ENCODE measurements at regions not wholly inside any gene's neighbourhood (a gene's known extent, or its start where the extent isn't known, plus 50 kb on each side); places are given as distances from the start of the nearest gene placed in this dataset.

DNA sequence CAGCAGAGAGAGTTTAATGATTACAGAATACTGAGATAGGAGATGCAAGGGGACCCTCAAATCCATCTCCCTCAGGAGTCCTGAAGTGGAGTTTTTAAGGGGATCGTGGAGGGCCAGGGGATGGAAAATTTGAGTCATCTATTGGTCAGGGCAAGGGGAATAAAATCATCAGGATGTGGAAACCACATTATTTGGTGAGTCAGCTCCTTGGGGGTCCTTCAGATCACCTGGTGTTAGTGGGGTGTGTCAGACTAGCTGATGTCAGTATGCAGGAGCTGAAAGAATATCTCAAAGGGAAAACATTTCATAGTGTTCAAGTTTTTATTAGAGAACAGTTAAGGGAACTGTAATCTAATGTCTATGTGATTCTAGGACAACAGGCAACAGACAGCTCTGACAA, 183.0 kb upstream of the FTMT start:
- DNase-seq (ENCODE audit: low spot score) = no peak
- intact Hi-C loops (cut with DNase I) = no loop called here

DNA sequence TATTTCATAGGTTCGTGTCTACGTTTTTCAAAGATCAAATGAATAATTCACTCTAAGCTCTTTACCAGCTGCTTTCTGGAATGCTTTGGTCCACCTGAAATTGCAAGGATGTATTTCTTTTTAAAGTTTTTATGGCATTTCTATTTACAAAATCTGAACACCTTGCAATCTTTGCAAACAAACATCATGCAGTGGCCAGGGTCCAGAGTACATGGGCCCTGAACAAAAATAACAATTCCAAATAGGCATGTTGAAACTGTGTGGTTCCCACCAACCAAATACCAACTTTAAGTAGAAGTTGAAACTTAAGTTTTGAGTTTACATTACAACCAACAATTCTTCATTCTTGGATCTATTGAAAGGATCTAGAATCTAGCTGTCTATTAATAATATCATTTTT, 180.1 kb upstream of the FTMT start:
- intact Hi-C loops (cut with DNase I) = no loop called here
- no peak for DNase-seq (ENCODE audit: low spot score)

DNA sequence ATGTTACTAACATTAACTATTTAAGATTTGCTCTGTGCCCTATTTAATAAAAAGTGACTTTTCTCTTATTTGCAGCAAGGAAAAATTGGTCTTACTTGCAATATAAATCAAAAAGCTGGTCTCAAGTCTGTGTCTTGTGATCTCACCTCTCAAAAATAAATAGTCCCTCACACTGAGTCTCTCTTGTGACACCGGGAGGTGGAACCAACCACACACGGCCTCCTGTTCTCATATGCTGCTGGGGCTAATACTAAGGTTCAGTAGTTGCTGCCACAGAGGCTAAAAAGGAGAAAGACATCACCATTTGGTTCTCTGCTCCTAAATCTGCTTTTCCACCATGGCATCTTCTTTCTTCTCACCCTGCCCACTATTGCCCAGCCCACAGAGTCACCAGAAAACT, 175.8 kb upstream of the FTMT start:
- intact Hi-C loops (cut with DNase I) = no loop called here
- no peak for DNase-seq (ENCODE audit: low spot score)

DNA sequence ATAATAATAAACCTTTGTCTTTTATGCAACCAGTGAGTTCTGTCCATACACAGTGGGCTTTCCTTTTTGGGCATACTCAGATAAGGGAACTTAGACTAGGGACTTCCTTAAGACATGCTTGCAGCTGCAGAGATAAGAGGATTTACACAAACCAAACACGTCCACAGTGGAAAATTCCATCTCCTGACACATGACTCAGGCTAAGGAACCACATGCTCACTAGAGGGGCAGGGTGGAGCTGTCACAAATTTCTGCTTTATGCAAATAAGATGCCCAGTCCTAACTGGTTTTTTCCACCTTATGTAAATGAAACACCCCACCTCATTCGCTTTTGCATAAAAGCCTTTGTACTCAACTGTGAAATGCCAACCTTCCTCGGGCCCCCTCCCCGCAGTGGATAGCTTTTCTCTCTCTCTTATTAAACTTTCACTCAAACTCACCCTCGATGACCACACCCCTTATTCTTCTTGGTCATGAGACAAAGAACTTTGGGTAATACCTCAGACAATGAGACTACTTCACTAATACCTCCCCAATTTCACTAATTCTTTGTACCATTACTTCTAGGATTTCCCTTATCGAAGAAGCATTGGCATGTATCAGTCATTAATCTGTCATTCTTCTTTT, 170.3 kb upstream of the FTMT start:
- DNase-seq (ENCODE audit: low spot score) = no peak
- intact Hi-C loops (cut with DNase I) = loop anchor here in 1 of 2 donors (5.0 kb wide), 1 partner anchor 1051 kb away; no protein-coding TSS in a partner anchor

DNA sequence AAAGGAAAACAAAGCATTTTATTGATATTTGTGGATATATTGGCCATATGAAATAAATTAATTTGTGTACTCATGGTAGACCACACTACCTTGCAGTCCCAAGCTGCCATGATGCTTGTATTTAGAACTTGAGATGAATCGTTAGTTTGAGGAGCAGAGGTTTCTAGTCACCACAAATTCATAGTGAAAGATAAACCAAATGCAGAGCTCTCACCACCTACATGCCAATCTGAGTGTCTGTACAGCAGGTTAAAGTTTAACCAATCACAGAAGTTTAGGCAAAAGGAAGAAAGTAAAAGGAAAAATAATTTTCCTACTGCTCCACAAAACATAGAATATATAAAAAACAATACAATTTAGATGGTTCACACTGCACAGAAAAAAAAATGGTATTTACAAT, 163.6 kb upstream of the FTMT start:
- intact Hi-C loops (cut with DNase I) = no loop called here
- no peak for DNase-seq (ENCODE audit: low spot score)

DNA sequence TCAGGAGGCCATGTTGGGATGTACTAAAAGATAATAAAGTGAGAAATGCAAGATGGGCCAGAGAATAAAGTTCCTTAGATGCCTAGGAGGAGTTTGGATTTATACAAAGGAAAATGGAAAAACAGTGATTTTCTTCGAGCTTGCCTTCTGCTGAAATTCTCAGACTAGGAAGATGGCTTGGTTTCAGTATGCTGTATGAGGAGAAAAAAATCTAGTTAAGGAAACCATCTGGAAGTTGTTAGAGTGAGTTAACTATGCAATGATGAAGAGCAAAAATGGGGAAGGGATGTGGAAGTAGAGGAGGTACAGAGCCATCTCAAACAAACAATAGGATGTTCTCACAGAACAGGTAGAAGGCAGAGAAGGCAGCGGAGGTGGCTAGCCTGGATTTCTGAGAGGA, 162.9 kb upstream of the FTMT start:
- no peak for DNase-seq (ENCODE audit: low spot score)
- intact Hi-C loops (cut with DNase I) = no loop called here

DNA sequence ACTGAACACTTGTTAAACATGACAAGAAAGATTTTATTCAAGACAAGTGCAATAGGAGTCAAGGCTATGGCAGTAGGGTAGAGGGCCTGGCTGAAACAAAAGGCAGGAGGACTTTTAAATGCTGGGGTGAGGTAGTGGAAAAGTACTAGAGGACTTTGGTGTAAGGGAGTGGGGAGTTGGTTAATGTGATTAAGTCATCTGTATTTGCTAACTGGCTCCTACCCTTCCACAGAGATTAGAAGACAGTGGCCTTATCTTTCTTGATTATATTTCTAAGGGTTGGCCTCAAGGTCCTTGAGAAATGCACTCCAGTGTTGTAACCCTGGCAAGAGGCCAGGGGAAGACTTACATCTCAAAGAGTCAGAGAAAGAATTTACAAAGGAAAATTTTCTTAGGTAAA, 160.2 kb upstream of the FTMT start:
- intact Hi-C loops (cut with DNase I) = no loop called here
- no peak for DNase-seq (ENCODE audit: low spot score)

DNA sequence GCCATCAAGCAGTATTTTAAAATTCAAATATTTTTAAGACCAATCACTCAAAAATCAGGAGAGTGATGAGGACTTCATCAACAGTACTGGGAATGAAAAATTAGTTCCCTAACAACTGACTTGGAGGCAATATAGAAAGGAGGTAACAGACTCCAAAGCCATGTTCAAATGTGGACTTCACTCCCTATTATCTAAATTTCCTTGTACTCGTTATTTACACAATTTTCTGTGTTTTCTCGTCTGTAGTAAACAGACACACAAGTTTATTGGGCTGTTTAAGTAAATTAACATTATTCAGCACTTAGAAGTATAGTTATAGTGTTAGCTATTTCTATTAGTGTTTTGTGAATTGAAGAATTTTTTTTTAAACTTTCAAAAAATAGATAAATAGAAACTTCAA, 159.5 kb upstream of the FTMT start:
- intact Hi-C loops (cut with DNase I) = no loop called here
- no peak for DNase-seq (ENCODE audit: low spot score)

DNA sequence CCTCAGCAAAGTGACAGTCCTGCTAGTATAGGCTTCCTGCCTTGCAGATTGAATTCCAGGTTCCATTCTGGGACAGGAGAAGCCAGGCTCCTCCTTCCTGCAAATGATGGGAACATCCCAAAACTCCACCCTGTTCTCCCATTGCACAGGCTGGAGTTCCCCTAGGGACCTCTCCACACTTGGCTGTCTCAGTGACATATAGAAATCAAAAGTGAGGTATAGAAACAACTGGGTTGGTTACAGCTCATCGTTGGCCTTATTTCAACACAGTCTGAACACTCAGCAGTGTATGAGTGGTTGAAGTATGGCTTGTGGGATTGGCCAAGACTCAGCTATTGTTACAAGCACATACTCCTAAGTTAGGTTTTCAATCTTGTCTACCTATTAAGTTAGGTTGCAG, 157.8 kb upstream of the FTMT start:
- intact Hi-C loops (cut with DNase I) = loop anchor here in 1 of 2 donors (2.0 kb wide), 1 partner anchor 17 kb away; no protein-coding TSS in a partner anchor
- DNase-seq (ENCODE audit: low spot score) = no peak

DNA sequence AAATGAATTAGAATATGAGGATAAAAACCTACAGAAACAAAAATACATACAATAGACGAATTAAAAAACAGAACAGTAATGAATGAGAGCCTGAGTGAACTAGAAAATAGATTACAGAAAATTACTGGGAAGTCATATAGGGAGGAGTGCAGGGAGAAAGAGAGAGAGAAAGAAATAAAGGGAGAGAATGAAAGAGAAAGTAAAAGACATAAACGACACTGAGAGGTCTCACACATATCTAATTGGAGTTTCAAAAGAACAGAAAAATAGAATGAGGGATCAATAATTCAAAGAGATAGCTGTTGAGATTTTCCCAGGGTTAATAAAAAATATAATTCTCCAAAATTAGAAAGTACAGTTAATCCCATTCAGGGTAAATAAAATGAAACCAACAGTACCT, 156.4 kb upstream of the FTMT start:
- intact Hi-C loops (cut with DNase I) = loop anchor here in 1 of 2 donors (2.0 kb wide), 1 partner anchor 15 kb away; no protein-coding TSS in a partner anchor
- no peak for DNase-seq (ENCODE audit: low spot score)

DNA sequence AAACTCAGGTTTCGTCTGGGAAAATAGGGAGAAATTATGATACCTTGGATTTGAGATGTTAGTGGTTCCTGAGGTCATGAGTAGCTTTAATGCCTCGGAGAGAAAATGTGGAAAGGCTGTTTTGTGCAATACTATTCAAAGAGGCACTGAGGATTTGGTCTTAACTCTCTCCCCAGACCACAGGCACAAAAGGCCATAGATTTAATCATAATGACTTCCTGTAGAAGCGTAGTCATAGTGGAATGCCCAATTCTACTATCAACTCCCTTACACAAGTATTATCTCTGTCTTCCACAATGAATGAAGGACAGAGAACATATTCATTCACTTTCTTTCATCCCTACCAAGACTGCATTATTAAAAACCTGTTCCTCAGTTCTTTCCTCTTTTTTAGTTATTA, 153.0 kb upstream of the FTMT start:
- intact Hi-C loops (cut with DNase I) = no loop called here

DNA sequence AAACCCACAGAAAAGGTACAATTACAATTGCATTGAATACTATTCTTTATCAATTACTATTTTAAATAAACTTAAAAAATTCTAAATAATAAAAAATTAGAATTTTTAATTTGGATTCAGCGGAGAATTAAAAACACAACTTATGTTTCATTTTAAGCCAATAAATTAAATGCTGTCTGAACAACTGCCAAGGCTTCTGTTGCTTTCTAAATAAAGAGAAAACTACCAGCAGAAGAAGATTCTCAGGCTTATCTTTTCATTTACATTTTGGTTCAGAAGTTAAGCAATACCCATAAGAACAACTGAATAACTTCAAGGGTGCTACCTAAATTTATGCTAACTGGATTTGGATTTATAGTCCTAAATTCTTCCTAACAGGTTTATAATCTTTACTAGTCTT, 150.0 kb upstream of the FTMT start:
- intact Hi-C loops (cut with DNase I) = no loop called here
- no peak for DNase-seq (ENCODE audit: low spot score)

More for the DNA sequence above, 153.0 kb upstream of the FTMT start:
- no peak for DNase-seq (ENCODE audit: low spot score)

DNA sequence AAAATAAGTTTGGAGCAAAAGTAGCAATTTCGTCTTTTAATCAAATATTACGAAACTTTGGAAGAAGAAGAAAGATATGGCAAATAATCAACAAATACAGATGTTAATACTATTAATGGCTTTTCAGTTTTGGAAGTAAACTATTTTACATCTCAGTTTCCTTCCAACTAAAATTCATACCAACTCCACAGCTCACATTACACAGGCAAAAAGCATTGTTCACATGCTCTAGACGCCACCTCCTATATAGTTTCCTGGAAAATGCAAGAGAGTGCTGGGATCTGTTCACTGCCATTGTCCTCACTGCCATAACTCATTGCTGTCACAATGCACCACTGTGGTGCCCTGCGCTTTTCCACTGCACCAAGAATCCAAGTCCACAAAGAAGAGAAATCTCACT, 149.0 kb upstream of the FTMT start:
- intact Hi-C loops (cut with DNase I) = no loop called here
- DNase-seq (ENCODE audit: low spot score) = no peak

DNA sequence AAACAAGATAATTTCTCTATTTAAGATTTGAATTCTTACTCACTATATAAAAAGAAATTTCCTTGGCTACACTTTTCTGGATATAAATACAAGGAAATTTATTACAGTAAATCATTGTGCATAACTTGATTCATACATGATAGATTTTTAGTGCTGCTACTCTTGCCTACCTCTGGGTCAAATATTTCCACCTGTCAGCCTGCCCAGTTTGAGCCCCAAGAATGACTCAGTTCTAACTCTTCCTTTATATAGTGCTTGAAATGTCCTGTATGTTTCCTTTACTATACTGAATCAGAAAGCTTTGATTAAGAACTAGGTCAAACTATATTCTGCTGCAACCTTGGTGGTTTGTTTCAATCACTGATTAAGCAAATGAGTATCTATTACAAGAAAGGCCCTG, 147.4 kb upstream of the FTMT start:
- DNase-seq (ENCODE audit: low spot score) = no peak
- intact Hi-C loops (cut with DNase I) = no loop called here

DNA sequence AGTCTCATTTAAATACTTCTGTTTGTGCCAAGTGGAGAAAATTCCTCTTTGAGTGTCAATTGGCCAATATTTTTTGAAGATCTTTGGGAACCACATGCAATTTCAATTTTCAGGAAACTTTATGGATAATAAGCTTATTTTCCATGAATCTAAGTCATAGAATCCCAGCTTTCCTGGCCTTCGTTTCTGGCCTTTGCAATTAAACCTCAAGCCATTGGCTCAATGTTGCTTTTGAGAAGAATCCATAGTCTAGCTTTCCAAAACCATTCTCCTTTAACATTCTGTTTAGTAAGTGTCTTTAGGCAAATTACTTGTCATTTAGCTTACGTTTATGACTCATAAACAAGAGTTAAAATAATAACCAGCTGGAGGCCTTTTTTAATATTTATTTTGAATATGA, 145.0 kb upstream of the FTMT start:
- intact Hi-C loops (cut with DNase I) = no loop called here

DNA sequence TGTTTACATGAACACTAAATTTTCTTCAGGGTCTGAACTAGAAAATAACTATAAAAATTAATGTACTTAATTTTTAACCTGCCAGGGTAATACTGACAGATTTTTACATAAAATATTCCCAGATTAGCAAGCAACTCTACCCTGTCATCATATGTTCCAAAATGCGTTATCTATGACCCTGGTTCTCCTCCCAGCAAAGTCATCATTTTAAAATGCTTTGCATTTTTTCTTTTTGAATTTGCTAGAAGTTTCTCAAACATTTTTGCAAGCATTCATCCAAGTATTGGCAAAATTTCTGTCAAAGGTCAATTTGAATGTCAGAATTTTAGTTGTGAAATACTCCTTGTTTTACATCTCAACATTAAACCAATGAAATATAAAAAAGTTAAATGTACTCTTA, 144.5 kb upstream of the FTMT start:
- intact Hi-C loops (cut with DNase I) = no loop called here
- DNase-seq (ENCODE audit: low spot score) = no peak

More for the DNA sequence above, 145.0 kb upstream of the FTMT start:
- DNase-seq (ENCODE audit: low spot score) = no peak

DNA sequence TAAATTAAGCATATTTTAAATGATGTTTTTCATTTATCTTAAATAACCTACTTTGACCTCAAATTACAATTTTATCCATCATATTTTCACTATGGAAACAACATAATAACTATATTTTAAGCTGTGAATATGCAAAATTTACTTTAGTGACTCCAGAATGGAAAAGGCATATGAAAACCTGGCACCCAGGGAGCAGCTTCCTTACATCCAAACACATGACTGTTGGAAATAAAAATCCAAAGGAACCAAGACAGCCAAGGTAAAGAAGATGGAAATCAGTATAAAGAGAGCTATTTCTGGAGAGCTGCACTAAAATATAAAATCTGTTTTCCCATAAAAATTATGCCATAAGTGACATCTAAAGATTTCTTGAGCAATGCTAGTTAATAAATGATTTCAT, 140.3 kb upstream of the FTMT start:
- DNase-seq (ENCODE audit: low spot score) = no peak
- intact Hi-C loops (cut with DNase I) = loop anchor here in 1 of 2 donors (2.0 kb wide), 1 partner anchor 17 kb away; no protein-coding TSS in a partner anchor

DNA sequence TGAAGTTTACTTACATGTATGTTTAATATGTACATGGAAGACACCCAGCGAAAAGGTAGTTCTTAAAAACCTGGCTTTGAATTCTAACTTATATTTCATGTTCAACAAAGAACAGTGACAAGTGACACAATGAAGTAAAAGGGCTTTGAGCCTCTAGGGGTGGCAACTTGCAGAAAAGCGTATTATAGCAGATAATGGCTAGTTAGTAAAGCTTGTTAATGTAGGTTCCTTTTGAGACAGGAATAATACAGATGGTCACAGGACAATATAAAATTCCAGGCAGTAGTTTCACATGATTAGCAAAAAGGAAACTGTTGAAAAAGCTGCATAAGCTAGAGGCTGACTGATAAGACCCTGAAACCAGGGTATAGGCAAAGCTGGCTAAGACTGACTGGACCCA, 132.4 kb upstream of the FTMT start:
- no peak for DNase-seq (ENCODE audit: low spot score)
- intact Hi-C loops (cut with DNase I) = no loop called here

DNA sequence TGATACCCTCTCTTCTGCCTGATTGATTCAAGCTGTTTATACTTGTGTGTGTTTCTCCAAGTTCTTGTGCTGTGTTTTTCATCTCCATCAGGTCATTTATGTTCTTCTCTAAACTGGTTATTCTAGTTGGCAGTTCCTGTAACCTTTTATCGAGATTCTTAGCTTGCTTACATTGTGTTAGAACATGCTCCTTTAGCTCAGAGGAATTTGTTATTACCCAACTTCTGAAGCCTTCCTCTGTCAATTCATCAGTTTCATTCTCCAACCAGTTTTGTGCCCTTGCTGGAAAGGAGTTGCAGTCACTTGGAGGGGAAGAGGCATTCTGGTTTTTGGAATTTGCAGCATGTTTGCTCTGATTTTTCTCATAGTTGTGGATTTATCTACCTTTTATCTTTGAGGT, 126.2 kb upstream of the FTMT start:
- no peak for DNase-seq (ENCODE audit: low spot score)
- intact Hi-C loops (cut with DNase I) = no loop called here

DNA sequence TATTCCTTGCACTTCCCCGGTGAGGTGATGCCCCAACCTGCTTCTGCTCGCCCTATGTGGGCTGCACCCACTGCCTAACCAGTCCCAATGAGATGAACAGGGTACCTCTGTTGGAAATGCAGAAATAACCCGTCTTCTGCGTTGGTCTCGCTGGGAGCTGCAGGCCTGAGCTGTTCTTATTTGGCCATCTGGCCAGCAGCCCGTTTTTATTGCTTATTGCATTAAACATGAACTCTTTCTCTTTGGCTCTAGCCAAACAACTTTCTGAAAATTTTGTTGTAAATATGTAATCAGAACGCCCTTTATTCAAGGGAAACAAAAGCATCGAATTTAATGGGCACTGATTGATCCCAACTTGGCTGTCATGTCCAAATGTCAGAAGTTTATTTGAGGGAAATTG, 124.7 kb upstream of the FTMT start:
- intact Hi-C loops (cut with DNase I) = no loop called here
- no peak for DNase-seq (ENCODE audit: low spot score)

DNA sequence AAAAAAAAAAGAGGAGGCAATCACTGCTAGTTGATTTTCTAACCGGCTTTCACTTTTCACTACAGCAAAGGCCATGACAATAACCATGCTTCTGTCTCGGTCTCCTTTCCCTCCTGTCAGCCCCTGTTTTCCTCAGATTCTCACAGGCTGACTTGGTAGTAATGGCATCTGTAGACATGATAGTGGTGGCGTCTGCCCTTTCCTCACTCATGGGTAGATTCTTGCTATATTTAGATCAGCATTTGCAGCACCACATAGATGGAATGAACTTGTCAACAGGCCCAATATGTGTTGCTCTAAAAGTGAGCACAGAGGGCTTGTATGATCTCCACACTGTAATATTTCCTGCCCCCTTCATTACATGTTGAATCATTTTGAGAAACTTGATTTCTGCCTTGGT, 120.3 kb upstream of the FTMT start:
- DNase-seq (ENCODE audit: low spot score) = no peak
- intact Hi-C loops (cut with DNase I) = no loop called here

DNA sequence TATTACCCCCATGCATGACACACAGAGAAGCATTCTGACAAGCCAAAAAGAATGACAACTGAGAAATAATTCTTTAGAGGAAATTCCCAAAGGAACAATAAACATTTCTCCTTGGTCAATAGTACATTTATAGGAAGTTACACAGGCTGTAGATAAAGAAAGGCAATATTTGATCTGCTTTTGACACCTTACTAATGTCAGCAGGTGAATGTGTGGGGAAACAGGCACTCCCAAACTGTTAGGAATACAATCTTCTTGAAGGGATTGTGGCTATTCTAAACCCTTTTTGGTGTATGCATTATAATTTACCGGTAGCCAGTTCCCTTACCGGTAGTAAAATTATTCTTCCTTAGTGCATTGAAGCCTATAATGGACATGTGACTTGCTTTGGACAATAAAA, 116.1 kb upstream of the FTMT start:
- no peak for DNase-seq (ENCODE audit: low spot score)
- intact Hi-C loops (cut with DNase I) = no loop called here
